Prostate gland (tissue), 2 donors: ENCODE measurements at regions not wholly inside any gene's neighbourhood (a gene's known extent, or its start where the extent isn't known, plus 50 kb on each side); places are given as distances from the start of the nearest gene placed in this dataset.

Experiments
- POLR2A ChIP-seq: fragments of 450-650 bp; IDR thresholded peaks from one replicate; pipeline ENCODE4 v1.6.1; 2016; ENCODE audit warnings: antibody characterized with exemption, mild to moderate bottlenecking
- POLR2AphosphoS5 ChIP-seq: sonication (generic); formaldehyde crosslinking; IDR thresholded peaks from one replicate; pipeline ENCODE4 v1.6.1; 2017; ENCODE audit warnings: antibody characterized with exemption
- TF ChIP-seq, protein P1 (sequence below), 4 experiments: fragments of 200-600 bp in 2 of 4; fragments of 450-650 bp in 2 of 4; sonication (generic) in 2 of 4; IDR thresholded peaks; 1 replicate in 3 of 4; 2 replicates in 1 of 4; pipeline ENCODE4 v1.5.1; 2016 to 2019; ENCODE audit warnings: antibody characterized with exemption in 4 of 4, mild to moderate bottlenecking in 2 of 4, moderate library complexity in 2 of 4

DNA sequence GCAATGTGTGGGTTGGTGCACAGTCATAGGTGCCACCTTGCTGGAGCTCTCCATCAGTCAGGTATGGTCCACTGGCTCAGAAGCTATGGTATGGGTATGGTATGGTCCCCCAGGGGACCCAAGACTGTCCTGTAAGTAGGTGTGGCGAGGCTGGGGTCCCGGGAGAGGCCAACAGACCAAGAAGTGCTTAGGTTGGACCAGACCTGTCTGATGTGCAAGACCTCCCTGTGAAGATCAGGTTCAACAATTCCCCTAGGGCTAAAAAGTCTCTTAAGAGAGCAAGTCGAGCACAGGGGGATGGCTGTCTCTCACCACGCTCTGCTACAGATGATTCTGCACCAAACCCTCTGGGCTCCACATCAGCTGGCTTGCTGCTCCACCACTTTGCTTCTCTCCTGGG, 1145.0 kb downstream of the RPA4 start:
- TF ChIP-seq, protein P1, sequence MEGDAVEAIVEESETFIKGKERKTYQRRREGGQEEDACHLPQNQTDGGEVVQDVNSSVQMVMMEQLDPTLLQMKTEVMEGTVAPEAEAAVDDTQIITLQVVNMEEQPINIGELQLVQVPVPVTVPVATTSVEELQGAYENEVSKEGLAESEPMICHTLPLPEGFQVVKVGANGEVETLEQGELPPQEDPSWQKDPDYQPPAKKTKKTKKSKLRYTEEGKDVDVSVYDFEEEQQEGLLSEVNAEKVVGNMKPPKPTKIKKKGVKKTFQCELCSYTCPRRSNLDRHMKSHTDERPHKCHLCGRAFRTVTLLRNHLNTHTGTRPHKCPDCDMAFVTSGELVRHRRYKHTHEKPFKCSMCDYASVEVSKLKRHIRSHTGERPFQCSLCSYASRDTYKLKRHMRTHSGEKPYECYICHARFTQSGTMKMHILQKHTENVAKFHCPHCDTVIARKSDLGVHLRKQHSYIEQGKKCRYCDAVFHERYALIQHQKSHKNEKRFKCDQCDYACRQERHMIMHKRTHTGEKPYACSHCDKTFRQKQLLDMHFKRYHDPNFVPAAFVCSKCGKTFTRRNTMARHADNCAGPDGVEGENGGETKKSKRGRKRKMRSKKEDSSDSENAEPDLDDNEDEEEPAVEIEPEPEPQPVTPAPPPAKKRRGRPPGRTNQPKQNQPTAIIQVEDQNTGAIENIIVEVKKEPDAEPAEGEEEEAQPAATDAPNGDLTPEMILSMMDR (IDR thresholded peaks at IDR 0.05) = no peak
- TF ChIP-seq POLR2A (no peak), POLR2AphosphoS5 (no peak)
